ENCODE measurements at regions not wholly inside any gene's neighbourhood (a gene's known extent, or its start where the extent isn't known, plus 50 kb on each side); places are given as distances from the start of the nearest gene placed in this dataset.

- TF ChIP-seq GABPA (IDR thresholded peaks at IDR 0.05; ENCODE audit: low read depth) (no peak), SPI1 (IDR thresholded peaks at IDR 0.05; ENCODE audit: borderline replicate concordance, low read depth) (no peak), REST (IDR thresholded peaks at IDR 0.05; ENCODE audit: insufficient replicate concordance, low read depth) (no peak), POLR2AphosphoS5 (IDR thresholded peaks at IDR 0.05; ENCODE audit: low read depth) (no peak)
- TF ChIP-seq, protein P1, sequence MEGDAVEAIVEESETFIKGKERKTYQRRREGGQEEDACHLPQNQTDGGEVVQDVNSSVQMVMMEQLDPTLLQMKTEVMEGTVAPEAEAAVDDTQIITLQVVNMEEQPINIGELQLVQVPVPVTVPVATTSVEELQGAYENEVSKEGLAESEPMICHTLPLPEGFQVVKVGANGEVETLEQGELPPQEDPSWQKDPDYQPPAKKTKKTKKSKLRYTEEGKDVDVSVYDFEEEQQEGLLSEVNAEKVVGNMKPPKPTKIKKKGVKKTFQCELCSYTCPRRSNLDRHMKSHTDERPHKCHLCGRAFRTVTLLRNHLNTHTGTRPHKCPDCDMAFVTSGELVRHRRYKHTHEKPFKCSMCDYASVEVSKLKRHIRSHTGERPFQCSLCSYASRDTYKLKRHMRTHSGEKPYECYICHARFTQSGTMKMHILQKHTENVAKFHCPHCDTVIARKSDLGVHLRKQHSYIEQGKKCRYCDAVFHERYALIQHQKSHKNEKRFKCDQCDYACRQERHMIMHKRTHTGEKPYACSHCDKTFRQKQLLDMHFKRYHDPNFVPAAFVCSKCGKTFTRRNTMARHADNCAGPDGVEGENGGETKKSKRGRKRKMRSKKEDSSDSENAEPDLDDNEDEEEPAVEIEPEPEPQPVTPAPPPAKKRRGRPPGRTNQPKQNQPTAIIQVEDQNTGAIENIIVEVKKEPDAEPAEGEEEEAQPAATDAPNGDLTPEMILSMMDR (IDR thresholded peaks at IDR 0.05; ENCODE audit: insufficient read depth, low read length): no peak
- DNase-seq (ENCODE audit: low read depth in 1 of 2, low spot score in 1 of 2): no peak
- H3K27ac ChIP-seq (replicated peaks): no peak overlapping the region
Measured at GRCh38 chr18:6679201-6679600, 50.3 kb upstream of the ARHGAP28 start.

More at GRCh38 chr18:6679201-6679600, 50.3 kb upstream of the ARHGAP28 start:
- Histone ChIP-seq H3K27me3 (ENCODE audit: insufficient read depth, poor library complexity, severe bottlenecking) (peaks cover 2% of the 10 kb centered on the region), H3K4me3 (replicated peaks; ENCODE audit: insufficient read depth, low read length) (no peak overlapping the region)
